Ishikawa (cell line): ENCODE measurements at regions not wholly inside any gene's neighbourhood (a gene's known extent, or its start where the extent isn't known, plus 50 kb on each side); places are given as distances from the start of the nearest gene placed in this dataset.

ENCODE experiments used
- CEBPB ChIP-seq: IDR thresholded peaks from 2 replicates; pipeline ENCODE4 v1.6.1; 2012
- CREB1 ChIP-seq: IDR thresholded peaks from 2 replicates; pipeline ENCODE4 v1.6.1; 2012; ENCODE audit warnings: low read depth
- EGR1 ChIP-seq: IDR thresholded peaks from 2 replicates; pipeline ENCODE4 v1.6.1; 2012
- EP300 ChIP-seq: IDR thresholded peaks from 2 replicates; pipeline ENCODE4 v1.6.1; 2012; ENCODE audit warnings: borderline replicate concordance
- FOXM1 ChIP-seq: IDR thresholded peaks from 2 replicates; pipeline ENCODE4 v1.6.1; 2012; ENCODE audit warnings: low read depth, borderline replicate concordance
- MAX ChIP-seq: IDR thresholded peaks from 2 replicates; pipeline ENCODE4 v1.6.1; 2012
- NFIC ChIP-seq: IDR thresholded peaks from 2 replicates; pipeline ENCODE4 v1.6.1; 2012
- RAD21 ChIP-seq: IDR thresholded peaks from 2 replicates; pipeline ENCODE4 v1.6.1; 2012; ENCODE audit warnings: low read depth
- REST ChIP-seq: IDR thresholded peaks from 2 replicates; pipeline ENCODE4 v1.6.1; 2012; ENCODE audit warnings: low read depth, mild to moderate bottlenecking
- TAF1 ChIP-seq: IDR thresholded peaks from 2 replicates; pipeline ENCODE4 v1.6.1; 2012; ENCODE audit warnings: low read depth, mild to moderate bottlenecking
- TCF12 ChIP-seq: IDR thresholded peaks from 2 replicates; pipeline ENCODE4 v1.6.1; 2012; ENCODE audit warnings: low read depth
- TEAD4 ChIP-seq: IDR thresholded peaks from 2 replicates; pipeline ENCODE4 v1.6.1; 2012
- USF1 ChIP-seq: IDR thresholded peaks from 2 replicates; pipeline ENCODE4 v1.6.1; 2012
- YY1 ChIP-seq: IDR thresholded peaks from 2 replicates; pipeline ENCODE4 v1.6.1; 2012; ENCODE audit warnings: low read depth
- ZBTB7A ChIP-seq: IDR thresholded peaks from 2 replicates; pipeline ENCODE4 v1.6.1; 2012; ENCODE audit warnings: low read depth

GRCh38 chr6:127053032-127053874, 65.2 kb upstream of the RSPO3 start:
- TF ChIP-seq ZBTB7A, result no peak
- no peak for TF ChIP-seq CREB1
- TF ChIP-seq EGR1, result no peak
- TF ChIP-seq FOXM1, result no peak

- no peak for TF ChIP-seq TAF1
- TF ChIP-seq ZBTB7A, result no peak
- no peak for TF ChIP-seq TCF12
- TF ChIP-seq RAD21, result no peak
- no peak for TF ChIP-seq EP300
- TF ChIP-seq CREB1, result no peak
- TF ChIP-seq TEAD4, result no peak
- TF ChIP-seq USF1, result no peak
- no peak for TF ChIP-seq EGR1
- no peak for TF ChIP-seq NFIC
- TF ChIP-seq REST, result no peak
- no peak for TF ChIP-seq MAX
- TF ChIP-seq CEBPB, result no peak
Measured at GRCh38 chr6:127053875-127054235, 64.6 kb upstream of the RSPO3 start.

GRCh38 chr6:127058027-127058426, 60.4 kb upstream of the RSPO3 start:
- no peak for TF ChIP-seq NFIC
- TF ChIP-seq RAD21, result no peak
- no peak for TF ChIP-seq TEAD4
- no peak for TF ChIP-seq USF1
- no peak for TF ChIP-seq ZBTB7A
- no peak for TF ChIP-seq MAX
- TF ChIP-seq TAF1, result no peak
- TF ChIP-seq YY1, result no peak
- TF ChIP-seq CEBPB, result no peak
- TF ChIP-seq TCF12, result no peak
- TF ChIP-seq FOXM1, result no peak
- no peak for TF ChIP-seq REST
- TF ChIP-seq CREB1, result no peak
- no peak for TF ChIP-seq EP300
- no peak for TF ChIP-seq EGR1

GRCh38 chr6:127058936-127059335, 59.5 kb upstream of the RSPO3 start:
- TF ChIP-seq USF1, result no peak
- no peak for TF ChIP-seq CEBPB
- no peak for TF ChIP-seq FOXM1
- TF ChIP-seq NFIC, result no peak
- TF ChIP-seq TEAD4, result no peak
- TF ChIP-seq CREB1, result no peak
- no peak for TF ChIP-seq TAF1
- no peak for TF ChIP-seq RAD21
- TF ChIP-seq YY1, result no peak
- TF ChIP-seq EP300, result no peak
- TF ChIP-seq ZBTB7A, result no peak
- TF ChIP-seq MAX, result no peak
- no peak for TF ChIP-seq EGR1
- TF ChIP-seq REST, result no peak
- no peak for TF ChIP-seq TCF12
